Mesendoderm (in vitro differentiated cells): ENCODE measurements at regions not wholly inside any gene's neighbourhood (a gene's known extent, or its start where the extent isn't known, plus 50 kb on each side); places are given as distances from the start of the nearest gene placed in this dataset.
"Not testable (repeated sequence)": the region's sequence is repeated elsewhere in the genome, so short reads cannot be mapped to it uniquely, and the experiment has no call there.

Experiments used
- DNase-seq: peaks from one replicate; pipeline ENCODE4 v3.0.0; 2013
- H2AK5ac ChIP-seq: 2 replicates; pipeline ENCODE4 v1.6.1; 2013; ENCODE audit warnings: low read length, inconsistent platforms
- H2BK120ac ChIP-seq: 2 replicates; pipeline ENCODE4 v1.6.1; 2013; ENCODE audit warnings: low read depth, mild to moderate bottlenecking, low read length, moderate library complexity, mixed read lengths
- H2BK15ac ChIP-seq: replicated peaks from 2 replicates; pipeline ENCODE4 v1.6.1; 2013; ENCODE audit warnings: low read depth, mild to moderate bottlenecking, moderate library complexity
- H2BK5ac ChIP-seq: 2 replicates; pipeline ENCODE4 v1.6.1; 2013; ENCODE audit warnings: low read length, inconsistent platforms
- H3K18ac ChIP-seq: 2 replicates; pipeline ENCODE4 v1.6.1; 2013; ENCODE audit warnings: mild to moderate bottlenecking, low read length, mixed read lengths
- H3K23ac ChIP-seq: one replicate; pipeline ENCODE4 v1.6.1; 2013; ENCODE audit warnings: low read length
- H3K27ac ChIP-seq: 2 replicates; pipeline ENCODE4 v1.5.1; 2013; ENCODE audit warnings: low read depth, mild to moderate bottlenecking, inconsistent platforms, low read length, moderate library complexity
- H3K27me3 ChIP-seq: 2 replicates; pipeline ENCODE4 v1.6.1; 2013; ENCODE audit warnings: low read length, control low read depth, mild to moderate bottlenecking, inconsistent platforms; ENCODE audit not compliant: insufficient read depth, poor library complexity
- H3K36me3 ChIP-seq: 2 replicates; pipeline ENCODE4 v1.6.1; 2013; ENCODE audit warnings: low read length, inconsistent platforms; ENCODE audit not compliant: control insufficient read depth, insufficient read depth
- H3K4ac ChIP-seq: one replicate; pipeline ENCODE4 v1.6.1; 2013; ENCODE audit warnings: low read depth, mild to moderate bottlenecking, low read length, moderate library complexity
- H3K4me1 ChIP-seq: 2 replicates; pipeline ENCODE4 v1.6.1; 2013; ENCODE audit warnings: low read depth, low read length, inconsistent platforms; ENCODE audit not compliant: control insufficient read depth
- H3K4me2 ChIP-seq: 2 replicates; pipeline ENCODE4 v1.6.1; 2013; ENCODE audit warnings: low read length
- H3K4me3 ChIP-seq: 2 replicates; pipeline ENCODE4 v1.5.1; 2013; ENCODE audit warnings: mild to moderate bottlenecking, low read length
- H3K56ac ChIP-seq: one replicate; pipeline ENCODE4 v1.6.1; 2013; ENCODE audit warnings: low read length
- H3K79me1 ChIP-seq: 2 replicates; pipeline ENCODE4 v1.6.1; 2013; ENCODE audit warnings: low read length, inconsistent platforms
- H3K79me2 ChIP-seq: 2 replicates; pipeline ENCODE4 v1.6.1; 2013; ENCODE audit warnings: mild to moderate bottlenecking, low read length; ENCODE audit not compliant: control insufficient read depth, insufficient read depth
- H3K9ac ChIP-seq: 2 replicates; pipeline ENCODE4 v1.6.1; 2013; ENCODE audit warnings: low read length, inconsistent platforms
- H4K5ac ChIP-seq: one replicate; pipeline ENCODE4 v1.6.1; 2013; ENCODE audit warnings: low read length
- H4K8ac ChIP-seq: one replicate; pipeline ENCODE4 v1.6.1; 2013; ENCODE audit warnings: low read depth, mild to moderate bottlenecking, control low read depth, low read length, moderate library complexity
- WGBS: extraction: QIAGEN DNeasy Blood & Tissue Kit; methylation state at CpG from one replicate; pipeline ENCODE4 v1.1.7; 2013; ENCODE audit warnings: low lambda C conversion rate, missing lambda C conversion rate; ENCODE audit not compliant: insufficient coverage; ENCODE audit errors: extremely low coverage; 5-methylcytosine and 5-hydroxymethylcytosine counted together

DNA sequence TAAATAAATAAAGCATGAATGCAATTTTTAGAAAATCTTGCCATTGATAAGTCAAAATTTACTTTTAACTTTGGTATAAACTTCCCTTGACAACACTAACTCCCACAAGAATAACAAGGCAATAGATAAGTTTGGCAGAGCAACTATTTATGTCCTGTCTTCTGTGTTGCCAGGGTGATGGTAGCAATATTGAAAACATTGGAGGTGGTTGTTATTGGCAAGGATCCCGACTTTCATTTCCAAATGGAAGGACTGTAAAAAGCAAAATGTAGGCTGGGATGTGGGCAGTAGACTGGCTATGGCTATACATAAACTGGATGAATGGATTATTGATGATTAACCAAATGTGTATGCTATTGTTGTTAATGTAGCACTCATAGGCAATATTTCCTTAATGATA, 134.9 kb upstream of the CACNA2D1 start:
- Histone ChIP-seq H3K27ac (no peak overlapping the region), H3K4me3 (no peak overlapping the region), H3K9ac (no peak overlapping the region), H3K4me2 (no peak overlapping the region), H3K36me3 (no peaks in the 10 kb centered on the region), H3K79me1 (no peaks in the 10 kb centered on the region), H3K4me1 (no peaks in the 10 kb centered on the region), H3K27me3 (no peaks in the 10 kb centered on the region), H2BK120ac (no peak overlapping the region), H2BK15ac (no peak overlapping the region), H3K4ac (no peak overlapping the region), H4K8ac (no peak overlapping the region), H3K56ac (no peak overlapping the region), H2BK5ac (no peak overlapping the region), H3K18ac (no peak overlapping the region), H3K79me2 (no peaks in the 10 kb centered on the region), H4K5ac (no peak overlapping the region), H3K23ac (no peak overlapping the region), H2AK5ac (no peak overlapping the region)
- no CpG with 5 or more reads among the region's 1 CpG for WGBS
- DNase-seq, result no peak

DNA sequence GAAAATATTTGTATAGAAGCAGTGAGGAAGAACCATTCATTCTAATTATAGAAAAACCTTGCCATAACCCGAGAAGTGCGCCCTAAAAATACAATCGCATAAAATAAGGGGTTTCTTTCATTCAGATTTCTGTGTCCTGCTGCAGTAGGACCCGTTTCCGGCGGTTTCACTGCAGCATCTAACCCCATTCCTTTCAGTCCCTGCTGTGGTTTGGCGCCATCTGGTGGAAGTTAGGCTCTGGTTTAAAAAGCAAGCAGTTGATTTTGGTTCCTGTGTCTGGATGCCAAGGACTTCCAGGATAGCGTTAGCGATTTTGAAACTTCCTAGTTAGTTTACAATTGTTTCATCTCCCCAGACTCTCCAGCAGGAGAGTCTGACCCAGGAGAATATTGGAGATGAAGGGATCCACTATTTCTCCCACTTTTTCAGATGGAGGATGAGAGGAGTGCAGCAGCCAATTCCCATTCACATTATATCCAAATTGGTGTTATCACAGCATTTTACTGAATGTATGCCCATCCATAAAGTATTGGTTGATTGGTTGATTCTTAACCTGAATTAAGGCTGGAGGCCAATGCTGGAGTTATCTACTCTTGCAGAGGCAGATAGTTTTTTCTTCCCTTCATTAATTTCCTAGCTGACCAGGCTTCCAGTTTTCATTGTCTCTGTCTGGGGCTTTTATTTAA, 128.8 kb upstream of the CACNA2D1 start:
- H4K8ac ChIP-seq, result no peak overlapping the region
- no peaks in the 10 kb centered on the region for H3K27me3 ChIP-seq
- no peak overlapping the region for H3K4me2 ChIP-seq
- H3K9ac ChIP-seq, result no peak overlapping the region
- no peak overlapping the region for H3K23ac ChIP-seq
- H3K4me1 ChIP-seq, result no peaks in the 10 kb centered on the region
- H3K4me3 ChIP-seq, result no peak overlapping the region
- H2BK15ac ChIP-seq, result no peak overlapping the region
- H3K79me1 ChIP-seq, result no peaks in the 10 kb centered on the region
- H3K56ac ChIP-seq, result no peak overlapping the region
- no peak overlapping the region for H2BK120ac ChIP-seq
- H4K5ac ChIP-seq, result no peak overlapping the region
- no peak overlapping the region for H2AK5ac ChIP-seq
- no peaks in the 10 kb centered on the region for H3K79me2 ChIP-seq
- WGBS, result no CpG with 5 or more reads among the region's 9 CpGs
- no peak overlapping the region for H3K18ac ChIP-seq
- no peak overlapping the region for H3K4ac ChIP-seq
- H3K36me3 ChIP-seq, result no peaks in the 10 kb centered on the region
- no peak overlapping the region for H2BK5ac ChIP-seq
- H3K27ac ChIP-seq, result no peak overlapping the region
- DNase-seq, result peak; percentile 92

DNA sequence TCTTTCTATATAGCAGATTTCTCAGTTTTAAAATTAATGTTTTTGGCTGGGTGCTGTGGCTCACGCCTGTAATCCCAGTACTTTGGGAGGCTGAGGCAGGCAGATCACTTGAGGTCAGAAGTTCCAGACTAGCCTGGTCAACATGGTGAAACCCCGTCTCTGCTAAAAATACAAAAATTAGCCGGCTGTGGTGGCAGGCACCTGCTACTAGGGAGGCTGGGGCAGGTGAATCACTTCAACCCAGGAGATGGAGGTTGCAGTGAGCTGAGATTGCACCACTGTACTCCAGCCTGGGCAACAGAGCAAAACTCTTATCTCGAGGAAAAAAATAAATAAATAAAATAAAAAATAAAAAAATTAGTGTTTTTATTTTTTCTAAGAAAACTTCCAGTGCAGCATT, 127.5 kb upstream of the CACNA2D1 start:
- H2BK120ac ChIP-seq, H3K79me1 ChIP-seq, H3K18ac ChIP-seq, H2BK15ac ChIP-seq, H3K4me2 ChIP-seq, DNase-seq, H3K4ac ChIP-seq, H4K5ac ChIP-seq, H2AK5ac ChIP-seq, H3K23ac ChIP-seq, H3K36me3 ChIP-seq, H3K27ac ChIP-seq, H3K79me2 ChIP-seq, H3K4me3 ChIP-seq, H4K8ac ChIP-seq, H3K27me3 ChIP-seq, H3K9ac ChIP-seq, H3K56ac ChIP-seq, H2BK5ac ChIP-seq, H3K4me1 ChIP-seq: not testable (repeated sequence)
- no CpG with 5 or more reads among the region's 4 CpGs for WGBS

DNA sequence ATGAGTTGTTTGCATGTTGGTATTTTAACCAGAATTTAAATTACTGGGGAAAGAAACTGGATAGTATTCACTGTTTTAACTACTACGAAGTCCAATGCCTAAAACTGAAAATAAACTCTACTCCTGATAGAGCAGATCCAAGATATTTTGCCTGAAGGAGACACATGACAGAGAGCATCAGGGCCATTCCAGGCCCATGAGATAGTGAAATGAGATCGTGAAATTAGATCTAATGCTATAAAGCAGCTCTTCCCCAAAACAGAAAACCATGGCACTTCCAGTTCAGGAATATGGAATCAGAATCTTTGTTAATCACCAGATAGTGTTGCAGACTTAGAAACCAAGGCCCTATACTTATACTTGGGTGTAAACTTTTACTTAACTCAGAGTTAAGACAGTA, 124.3 kb upstream of the CACNA2D1 start:
- no peak overlapping the region for H2BK5ac ChIP-seq
- H2BK120ac ChIP-seq, result no peak overlapping the region
- H3K4me2 ChIP-seq, result no peak overlapping the region
- no peak overlapping the region for H3K23ac ChIP-seq
- no peak overlapping the region for H3K4me3 ChIP-seq
- no peak for DNase-seq
- H4K5ac ChIP-seq, result no peak overlapping the region
- no CpG with 5 or more reads among the region's 2 CpGs for WGBS
- H3K56ac ChIP-seq, result no peak overlapping the region
- H3K4ac ChIP-seq, result no peak overlapping the region
- H2BK15ac ChIP-seq, result no peak overlapping the region
- no peak overlapping the region for H3K9ac ChIP-seq
- no peaks in the 10 kb centered on the region for H3K4me1 ChIP-seq
- no peak overlapping the region for H3K18ac ChIP-seq
- no peak overlapping the region for H2AK5ac ChIP-seq
- H4K8ac ChIP-seq, result no peak overlapping the region
- no peak overlapping the region for H3K27ac ChIP-seq
- H3K27me3 ChIP-seq, result no peaks in the 10 kb centered on the region
- H3K36me3 ChIP-seq, result no peaks in the 10 kb centered on the region
- no peaks in the 10 kb centered on the region for H3K79me2 ChIP-seq
- no peaks in the 10 kb centered on the region for H3K79me1 ChIP-seq

DNA sequence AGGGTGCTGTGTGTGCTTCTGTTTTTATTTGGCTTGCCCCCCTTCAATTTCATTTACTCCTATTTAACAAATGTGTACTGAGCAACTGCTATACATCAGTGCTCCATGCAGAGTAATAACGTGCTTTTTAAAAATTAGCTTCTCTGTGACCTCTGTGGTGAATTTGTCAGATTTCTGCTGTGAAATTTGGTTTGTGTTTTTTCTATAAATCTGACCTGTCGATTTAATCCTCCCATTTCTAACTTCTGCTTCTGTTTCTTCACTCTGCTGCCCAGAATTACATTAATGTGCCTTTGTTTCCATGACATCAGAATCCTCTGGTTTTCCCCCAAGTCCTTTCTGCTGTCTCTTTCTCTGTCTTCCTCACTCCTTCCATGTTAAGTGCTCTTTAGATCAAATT, 123.8 kb upstream of the CACNA2D1 start:
- no peak for DNase-seq
- no peaks in the 10 kb centered on the region for H3K79me1 ChIP-seq
- no peak overlapping the region for H3K27ac ChIP-seq
- H3K4ac ChIP-seq, result no peak overlapping the region
- no peak overlapping the region for H3K9ac ChIP-seq
- no peak overlapping the region for H3K56ac ChIP-seq
- no peak overlapping the region for H3K4me3 ChIP-seq
- no peak overlapping the region for H3K4me2 ChIP-seq
- H2BK5ac ChIP-seq, result no peak overlapping the region
- H3K23ac ChIP-seq, result no peak overlapping the region
- WGBS, result no CpG with 5 or more reads among the region's 2 CpGs
- H2BK15ac ChIP-seq, result no peak overlapping the region
- no peaks in the 10 kb centered on the region for H3K79me2 ChIP-seq
- H2AK5ac ChIP-seq, result no peak overlapping the region
- no peak overlapping the region for H4K8ac ChIP-seq
- H3K36me3 ChIP-seq, result no peaks in the 10 kb centered on the region
- H4K5ac ChIP-seq, result no peak overlapping the region
- H3K27me3 ChIP-seq, result no peaks in the 10 kb centered on the region
- H3K18ac ChIP-seq, result no peak overlapping the region
- H3K4me1 ChIP-seq, result no peaks in the 10 kb centered on the region
- no peak overlapping the region for H2BK120ac ChIP-seq

DNA sequence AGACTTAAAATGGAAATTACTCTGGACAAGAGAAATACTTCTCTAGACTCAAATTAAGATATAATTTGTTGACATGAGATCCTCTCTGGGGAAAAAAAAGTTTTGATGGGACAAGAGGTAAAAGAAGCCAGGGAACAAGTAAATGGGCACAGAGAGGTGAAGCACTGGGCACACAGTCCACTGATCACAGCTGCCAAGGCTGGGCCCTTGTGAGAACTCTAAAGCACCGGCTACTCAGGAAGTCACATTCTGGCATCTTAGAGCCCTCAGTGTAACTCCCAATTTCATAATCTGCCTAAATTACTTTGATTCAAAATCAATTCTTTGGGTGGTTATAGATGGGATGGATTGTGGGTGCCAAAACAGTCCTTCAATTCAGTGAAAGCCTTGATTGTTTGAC, 123.2 kb upstream of the CACNA2D1 start:
- no peaks in the 10 kb centered on the region for H3K36me3 ChIP-seq
- H3K27ac ChIP-seq, result no peak overlapping the region
- no peaks in the 10 kb centered on the region for H3K79me2 ChIP-seq
- no peaks in the 10 kb centered on the region for H3K79me1 ChIP-seq
- no peaks in the 10 kb centered on the region for H3K27me3 ChIP-seq
- H3K18ac ChIP-seq, result no peak overlapping the region
- no peaks in the 10 kb centered on the region for H3K4me1 ChIP-seq
- no peak for DNase-seq
- H3K9ac ChIP-seq, result no peak overlapping the region
- no CpG with 5 or more reads among the region's 1 CpG for WGBS
- no peak overlapping the region for H3K4me3 ChIP-seq
- no peak overlapping the region for H3K4ac ChIP-seq
- no peak overlapping the region for H3K4me2 ChIP-seq
- H3K56ac ChIP-seq, result no peak overlapping the region
- H4K8ac ChIP-seq, result no peak overlapping the region
- H2BK15ac ChIP-seq, result no peak overlapping the region
- H2BK120ac ChIP-seq, result no peak overlapping the region
- no peak overlapping the region for H2AK5ac ChIP-seq
- H2BK5ac ChIP-seq, result no peak overlapping the region
- no peak overlapping the region for H3K23ac ChIP-seq
- H4K5ac ChIP-seq, result no peak overlapping the region
